ENCODE measurements at regions not wholly inside any gene's neighbourhood (a gene's known extent, or its start where the extent isn't known, plus 50 kb on each side); places are given as distances from the start of the nearest gene placed in this dataset.
A peak's percentile ranks its signal among the peaks of the same experiment; 100 is the strongest.

DNA sequence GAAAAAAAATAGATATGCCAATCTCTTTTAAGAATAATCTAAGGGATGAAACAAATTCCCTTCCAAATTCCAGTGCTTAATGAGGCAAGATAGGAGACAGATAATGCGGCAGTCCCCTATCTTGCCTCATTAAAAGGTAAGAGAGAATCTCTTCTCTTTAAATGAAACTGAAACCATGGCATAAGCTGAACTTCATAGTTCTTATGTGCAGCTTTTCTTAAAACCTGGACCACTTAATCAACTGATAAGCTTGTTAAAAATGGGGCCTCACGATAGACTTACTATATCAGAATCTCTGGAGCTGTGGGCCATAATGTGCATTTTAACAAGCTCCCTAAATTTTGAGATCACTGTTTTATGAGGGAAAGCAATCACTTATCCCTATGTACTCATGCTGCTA, 79.2 kb downstream of the NIBAN1 start:
- H3K27me3 ChIP-seq (ENCODE audit: insufficient read depth, low read length): no peaks in the 10 kb centered on the region
- peak overlapping the region; percentile 53 for H2AFZ ChIP-seq (ENCODE audit: low read length)
- H3K4me2 ChIP-seq (ENCODE audit: insufficient read depth, low read length): no peak overlapping the region
- H3K4me1 ChIP-seq (ENCODE audit: insufficient read depth, low read length): peaks cover 9% of the 10 kb centered on the region
- H4K20me1 ChIP-seq (ENCODE audit: insufficient read depth, low read length): no peaks in the 10 kb centered on the region
- DNase-seq (ENCODE audit: insufficient read length, low spot score, missing footprints): no peak
- TF ChIP-seq, protein P1, sequence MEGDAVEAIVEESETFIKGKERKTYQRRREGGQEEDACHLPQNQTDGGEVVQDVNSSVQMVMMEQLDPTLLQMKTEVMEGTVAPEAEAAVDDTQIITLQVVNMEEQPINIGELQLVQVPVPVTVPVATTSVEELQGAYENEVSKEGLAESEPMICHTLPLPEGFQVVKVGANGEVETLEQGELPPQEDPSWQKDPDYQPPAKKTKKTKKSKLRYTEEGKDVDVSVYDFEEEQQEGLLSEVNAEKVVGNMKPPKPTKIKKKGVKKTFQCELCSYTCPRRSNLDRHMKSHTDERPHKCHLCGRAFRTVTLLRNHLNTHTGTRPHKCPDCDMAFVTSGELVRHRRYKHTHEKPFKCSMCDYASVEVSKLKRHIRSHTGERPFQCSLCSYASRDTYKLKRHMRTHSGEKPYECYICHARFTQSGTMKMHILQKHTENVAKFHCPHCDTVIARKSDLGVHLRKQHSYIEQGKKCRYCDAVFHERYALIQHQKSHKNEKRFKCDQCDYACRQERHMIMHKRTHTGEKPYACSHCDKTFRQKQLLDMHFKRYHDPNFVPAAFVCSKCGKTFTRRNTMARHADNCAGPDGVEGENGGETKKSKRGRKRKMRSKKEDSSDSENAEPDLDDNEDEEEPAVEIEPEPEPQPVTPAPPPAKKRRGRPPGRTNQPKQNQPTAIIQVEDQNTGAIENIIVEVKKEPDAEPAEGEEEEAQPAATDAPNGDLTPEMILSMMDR (IDR thresholded peaks at IDR 0.05; ENCODE audit: extremely low read depth, low read depth, low read length): no peak
- H3K27ac ChIP-seq (ENCODE audit: low read depth, low read length): no peak overlapping the region
- H3K4me3 ChIP-seq (ENCODE audit: insufficient read depth, low read length): no peak overlapping the region
- H3K79me2 ChIP-seq (ENCODE audit: insufficient read depth, low read length): no peaks in the 10 kb centered on the region
- no peaks in the 10 kb centered on the region for H3K9me3 ChIP-seq (ENCODE audit: low read depth, low read length)
- H3K36me3 ChIP-seq (ENCODE audit: insufficient read depth, low read length): no peaks in the 10 kb centered on the region

DNA sequence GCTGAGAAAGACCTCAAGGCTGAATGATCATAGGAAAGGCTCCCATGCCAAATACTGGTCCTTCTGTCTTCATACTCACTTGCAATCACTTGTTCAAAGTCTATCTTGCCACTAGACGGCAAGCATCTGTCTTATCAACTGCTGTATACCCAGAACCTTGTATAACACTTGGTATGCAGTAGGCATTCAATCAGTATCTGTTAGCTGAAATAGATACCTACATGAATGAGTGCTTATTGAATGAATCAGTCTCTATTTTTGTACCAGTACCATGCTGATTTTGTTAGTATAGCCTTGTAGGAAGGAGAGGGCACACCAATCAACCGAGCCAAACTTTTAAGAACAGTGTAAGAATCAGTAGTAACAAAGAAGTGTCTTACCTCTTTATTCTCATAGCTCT, 80.6 kb downstream of the NIBAN1 start:
- Histone ChIP-seq H3K4me2 (ENCODE audit: insufficient read depth, low read length) (no peak overlapping the region), H3K4me3 (ENCODE audit: insufficient read depth, low read length) (no peak overlapping the region), H3K36me3 (ENCODE audit: insufficient read depth, low read length) (no peaks in the 10 kb centered on the region), H4K20me1 (ENCODE audit: insufficient read depth, low read length) (no peaks in the 10 kb centered on the region), H3K79me2 (ENCODE audit: insufficient read depth, low read length) (no peaks in the 10 kb centered on the region), H3K4me1 (ENCODE audit: insufficient read depth, low read length) (peaks cover 14% of the 10 kb centered on the region), H3K9me3 (ENCODE audit: low read depth, low read length) (no peaks in the 10 kb centered on the region), H2AFZ (ENCODE audit: low read length) (no peak overlapping the region), H3K27ac (ENCODE audit: low read depth, low read length) (no peak overlapping the region), H3K27me3 (ENCODE audit: insufficient read depth, low read length) (no peaks in the 10 kb centered on the region)
- DNase-seq (ENCODE audit: insufficient read length, low spot score, missing footprints): no peak
- TF ChIP-seq, protein P1 (IDR thresholded peaks at IDR 0.05; ENCODE audit: extremely low read depth, low read depth, low read length): no peak

DNA sequence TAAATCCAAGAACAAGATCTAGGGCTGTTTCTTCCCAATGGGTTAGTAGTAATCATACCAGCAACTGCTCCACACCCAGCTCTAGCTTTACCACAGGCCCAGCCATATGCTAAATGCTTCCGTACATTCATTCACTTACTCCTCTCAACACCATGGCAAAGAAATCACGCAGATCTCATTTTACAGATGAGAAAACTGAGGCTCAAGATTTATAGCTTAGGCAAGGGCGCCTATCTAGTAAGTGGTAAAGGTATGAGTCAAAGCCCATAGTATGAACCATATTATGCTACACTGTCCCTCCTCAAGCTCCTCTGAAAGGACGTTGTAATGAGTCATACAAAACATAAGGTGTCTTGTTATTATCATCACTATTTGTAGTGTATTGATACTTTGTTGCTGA, 82.2 kb downstream of the NIBAN1 start:
- Histone ChIP-seq H3K27ac (ENCODE audit: low read depth, low read length) (no peak overlapping the region), H3K4me3 (ENCODE audit: insufficient read depth, low read length) (no peak overlapping the region), H3K36me3 (ENCODE audit: insufficient read depth, low read length) (no peaks in the 10 kb centered on the region), H3K4me2 (ENCODE audit: insufficient read depth, low read length) (no peak overlapping the region), H3K9me3 (ENCODE audit: low read depth, low read length) (no peaks in the 10 kb centered on the region), H2AFZ (ENCODE audit: low read length) (no peak overlapping the region), H3K79me2 (ENCODE audit: insufficient read depth, low read length) (no peaks in the 10 kb centered on the region), H3K27me3 (ENCODE audit: insufficient read depth, low read length) (no peaks in the 10 kb centered on the region), H4K20me1 (ENCODE audit: insufficient read depth, low read length) (no peaks in the 10 kb centered on the region), H3K4me1 (ENCODE audit: insufficient read depth, low read length) (peaks cover 21% of the 10 kb centered on the region)
- DNase-seq (ENCODE audit: insufficient read length, low spot score, missing footprints): no peak
- TF ChIP-seq, protein P1 (IDR thresholded peaks at IDR 0.05; ENCODE audit: extremely low read depth, low read depth, low read length): no peak

DNA sequence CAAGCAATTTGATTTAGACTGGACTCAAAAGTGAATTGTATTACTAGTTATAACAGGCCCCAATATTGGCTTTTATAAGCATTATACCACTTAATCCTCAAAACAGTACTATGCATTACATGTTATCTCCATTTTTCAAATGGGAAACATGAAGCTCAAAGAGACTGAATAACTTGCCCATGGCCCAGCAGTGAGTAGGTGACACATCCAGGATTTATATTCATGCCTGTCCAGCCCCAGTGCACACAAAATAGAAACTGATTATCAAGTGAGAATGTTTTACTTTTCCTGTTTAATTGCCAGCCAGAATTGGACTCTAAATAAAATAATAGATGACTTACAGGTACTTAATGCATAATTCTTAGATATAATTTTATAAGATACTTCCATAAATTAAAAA, 82.9 kb downstream of the NIBAN1 start:
- no peak overlapping the region for H2AFZ ChIP-seq (ENCODE audit: low read length)
- no peaks in the 10 kb centered on the region for H3K36me3 ChIP-seq (ENCODE audit: insufficient read depth, low read length)
- H3K4me3 ChIP-seq (ENCODE audit: insufficient read depth, low read length): no peak overlapping the region
- H3K4me1 ChIP-seq (ENCODE audit: insufficient read depth, low read length): peaks cover 24% of the 10 kb centered on the region
- H3K9me3 ChIP-seq (ENCODE audit: low read depth, low read length): no peaks in the 10 kb centered on the region
- H3K27me3 ChIP-seq (ENCODE audit: insufficient read depth, low read length): no peaks in the 10 kb centered on the region
- no peak overlapping the region for H3K27ac ChIP-seq (ENCODE audit: low read depth, low read length)
- DNase-seq (ENCODE audit: insufficient read length, low spot score, missing footprints): no peak
- no peaks in the 10 kb centered on the region for H3K79me2 ChIP-seq (ENCODE audit: insufficient read depth, low read length)
- no peaks in the 10 kb centered on the region for H4K20me1 ChIP-seq (ENCODE audit: insufficient read depth, low read length)
- no peak overlapping the region for H3K4me2 ChIP-seq (ENCODE audit: insufficient read depth, low read length)
- TF ChIP-seq, protein P1 (IDR thresholded peaks at IDR 0.05; ENCODE audit: extremely low read depth, low read depth, low read length): no peak

All from osteoblast (primary cell).